Skin epidermis (tissue), 12 donors: ENCODE measurements at regions not wholly inside any gene's neighbourhood (a gene's known extent, or its start where the extent isn't known, plus 50 kb on each side); places are given as distances from the start of the nearest gene placed in this dataset.

Source experiments
- H3K27ac ChIP-seq, 21 experiments: fragments of 200-600 bp; sonication (generic) in 11 of 21; one replicate each; pipeline ENCODE4 v1.5.0; 2020; ENCODE audit warnings: mild to moderate bottlenecking in 3 of 21, inconsistent platforms in 2 of 21, moderate library complexity in 2 of 21
- H3K4me3 ChIP-seq, 7 experiments: fragments of 200-600 bp; sonication (generic) in 2 of 7; one replicate each; pipeline ENCODE4 v1.5.0; 2020; ENCODE audit warnings: inconsistent platforms in 2 of 7, mild to moderate bottlenecking in 2 of 7, moderate library complexity in 1 of 7

DNA sequence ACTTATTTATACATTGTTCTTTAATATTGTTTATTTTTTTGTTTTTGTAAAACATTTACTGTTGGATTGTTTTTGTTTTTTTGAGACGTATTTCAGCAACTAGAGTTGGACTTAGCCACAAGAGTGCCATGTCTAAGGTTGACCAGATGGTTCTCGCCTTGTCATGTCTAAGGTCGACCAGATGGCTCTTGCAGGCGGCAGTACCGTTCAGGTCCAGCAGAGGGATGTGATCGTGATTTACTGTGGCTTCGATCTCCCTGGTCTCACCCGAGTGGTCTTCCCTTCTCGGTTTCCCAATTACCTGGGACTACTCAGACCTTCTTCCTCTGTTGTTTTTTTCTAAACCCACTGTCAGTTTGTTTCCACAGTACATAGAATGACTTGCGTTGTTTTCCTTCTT, 1438.6 kb downstream of the UQCRFS1 start:
- Histone ChIP-seq H3K4me3 (no peak overlapping the region), H3K27ac (no peak overlapping the region)

DNA sequence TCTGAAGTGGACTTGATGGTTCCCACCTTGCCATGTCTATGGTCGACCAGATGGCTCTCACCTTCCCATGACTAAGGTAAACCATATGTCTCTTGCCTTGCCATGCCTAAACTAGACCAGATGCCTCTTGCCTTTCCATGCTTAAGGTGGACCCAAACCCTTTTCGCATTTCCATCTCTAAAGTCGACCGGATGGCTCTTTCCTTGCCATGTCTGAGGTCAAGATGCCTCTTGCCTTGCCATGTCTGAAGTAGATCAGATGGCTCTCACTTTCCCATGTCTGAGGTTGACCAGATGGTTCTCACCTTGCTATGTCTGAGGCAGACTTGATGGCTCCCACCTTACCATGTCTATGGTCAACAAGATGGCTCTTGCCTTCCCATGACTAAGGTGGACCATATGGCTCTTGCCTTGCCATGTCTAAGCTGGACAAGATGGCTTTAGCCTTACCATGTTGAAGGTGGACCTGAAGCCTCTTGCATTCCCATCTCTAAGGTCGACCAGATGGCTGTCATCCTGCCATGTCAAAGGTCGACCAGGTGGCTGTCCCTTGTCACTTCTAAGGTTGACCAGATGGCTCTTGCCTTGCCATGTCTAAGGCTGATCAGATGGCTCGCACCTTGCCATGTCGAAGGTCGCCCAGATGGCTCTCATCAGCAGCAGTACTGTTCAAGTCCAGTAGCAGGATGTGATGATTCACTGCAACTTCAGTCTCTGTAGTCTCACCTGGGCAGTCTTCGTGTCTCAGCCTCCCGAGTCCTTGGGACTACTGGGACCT, 1439.4 kb downstream of the UQCRFS1 start:
- Histone ChIP-seq H3K27ac (no peak overlapping the region), H3K4me3 (no peak overlapping the region)

DNA sequence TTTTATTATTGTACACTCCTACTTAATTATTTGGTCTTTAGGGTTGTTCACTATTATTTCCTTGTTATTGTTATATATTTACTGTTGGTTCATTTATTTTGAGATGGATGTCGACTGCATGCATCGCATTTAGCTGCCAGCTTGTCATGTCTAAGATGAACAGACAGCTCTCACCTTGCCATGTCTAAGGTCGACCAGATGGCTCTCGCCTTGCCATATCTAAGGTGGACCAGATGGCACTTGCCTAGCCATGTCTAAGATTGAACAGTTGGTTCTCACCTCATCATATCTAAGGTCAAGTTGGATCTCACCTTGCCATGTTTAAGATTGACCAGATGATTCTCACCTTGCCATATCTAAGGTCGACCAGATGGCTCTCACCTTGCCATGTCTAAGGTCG, 1440.9 kb downstream of the UQCRFS1 start:
- Histone ChIP-seq H3K27ac (no peak overlapping the region), H3K4me3 (no peak overlapping the region)

DNA sequence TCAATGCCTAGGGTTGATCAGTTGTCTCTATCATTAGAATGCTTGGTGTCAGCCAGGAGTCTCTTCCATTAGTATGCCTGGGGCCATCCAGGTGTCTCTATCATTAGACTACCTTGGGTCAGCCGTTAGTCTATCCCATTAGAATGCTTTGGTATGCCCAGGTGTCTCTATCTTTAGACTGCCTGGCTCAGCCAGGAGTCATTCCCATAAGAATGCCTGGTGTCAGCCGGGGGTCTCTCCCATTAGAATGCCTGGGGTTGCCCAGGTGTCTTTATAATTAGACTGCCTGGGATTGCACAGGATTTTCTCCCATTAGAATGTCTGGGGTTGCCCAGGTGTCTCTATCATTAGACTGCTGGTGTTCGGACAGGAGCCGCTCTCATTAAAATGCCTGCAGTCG, 1442.9 kb downstream of the UQCRFS1 start:
- no peak overlapping the region for H3K27ac ChIP-seq
- H3K4me3 ChIP-seq, result no peak overlapping the region

DNA sequence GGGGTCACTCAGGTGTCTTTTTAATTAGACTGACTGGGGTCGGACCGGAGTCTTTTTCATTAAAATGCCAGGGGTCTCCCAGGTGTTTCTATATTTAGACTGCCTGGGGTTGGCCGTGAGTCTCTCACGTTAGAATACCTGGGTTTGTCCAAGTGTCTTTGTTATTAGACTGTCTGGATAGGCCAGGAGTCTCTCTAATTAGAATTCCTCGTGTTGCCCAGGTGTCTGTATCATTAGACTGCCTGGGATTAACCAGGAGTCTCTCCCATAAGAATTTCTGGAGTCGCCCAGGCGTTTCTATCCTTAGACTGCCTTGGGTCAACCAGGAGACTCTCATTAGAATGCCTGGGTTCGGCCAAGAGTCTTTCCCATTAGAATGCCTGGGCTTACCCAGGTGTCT, 1445.7 kb downstream of the UQCRFS1 start:
- H3K4me3 ChIP-seq, result no peak overlapping the region
- H3K27ac ChIP-seq, result no peak overlapping the region

- Histone ChIP-seq H3K4me3 (no peak overlapping the region), H3K27ac (no peak overlapping the region)
Observed at GRCh38 chr19:27765912-27766725, 1446.8 kb downstream of the UQCRFS1 start.

- Histone ChIP-seq H3K27ac (no peak overlapping the region), H3K4me3 (no peak overlapping the region)
Observed at GRCh38 chr19:27765397-27765796, 1447.6 kb downstream of the UQCRFS1 start.

GRCh38 chr19:27764186-27764804, 1448.7 kb downstream of the UQCRFS1 start:
- H3K27ac ChIP-seq, result no peak overlapping the region
- no peak overlapping the region for H3K4me3 ChIP-seq

DNA sequence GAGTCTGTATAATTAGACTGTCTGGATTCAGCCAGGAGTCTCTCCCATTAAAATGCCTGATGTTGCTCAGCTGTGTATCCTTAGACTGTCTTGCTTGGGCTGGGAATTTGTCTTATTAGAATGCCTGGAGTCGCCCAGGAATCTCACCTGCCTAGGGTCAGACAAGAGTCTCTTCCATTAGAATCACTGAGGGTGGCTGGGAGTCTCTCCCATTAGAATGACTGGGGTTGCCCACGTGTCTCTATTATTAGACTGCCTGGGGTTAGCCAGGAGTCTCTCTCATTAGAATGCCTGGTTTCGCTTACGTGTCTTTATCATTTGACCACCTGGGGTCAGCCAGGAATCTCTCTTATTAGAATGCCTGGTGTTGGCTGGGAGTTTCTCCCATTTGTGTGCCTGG, 1450.0 kb downstream of the UQCRFS1 start:
- H3K4me3 ChIP-seq, result no peak overlapping the region
- no peak overlapping the region for H3K27ac ChIP-seq

GRCh38 chr19:27759896-27760295, 1453.1 kb downstream of the UQCRFS1 start:
- Histone ChIP-seq H3K4me3 (no peak overlapping the region), H3K27ac (no peak overlapping the region)

GRCh38 chr19:27758626-27759505, 1454.1 kb downstream of the UQCRFS1 start:
- no peak overlapping the region for H3K27ac ChIP-seq
- H3K4me3 ChIP-seq, result no peak overlapping the region

- no peak overlapping the region for H3K27ac ChIP-seq
Observed at GRCh38 chr19:27754700-27755099, 1458.3 kb downstream of the UQCRFS1 start.

DNA sequence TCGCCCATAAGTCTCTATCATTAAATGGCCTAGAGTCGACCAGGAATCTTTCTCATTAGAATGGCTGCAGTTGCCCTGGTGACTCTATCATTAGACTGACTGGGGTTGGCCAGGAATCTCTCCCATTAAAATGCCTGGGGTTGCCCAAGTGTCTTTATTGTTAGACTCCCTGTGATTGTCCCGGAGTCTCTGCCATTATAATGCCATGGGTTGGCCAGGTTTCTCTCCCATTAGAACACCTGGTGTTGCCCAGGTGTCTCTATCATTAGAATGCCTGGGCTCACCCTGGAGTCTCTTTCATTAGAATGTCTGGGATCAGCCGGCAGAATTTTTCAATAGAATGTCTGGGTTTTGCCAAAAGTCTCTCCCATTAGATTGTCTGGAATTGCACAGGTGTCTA, 1459.3 kb downstream of the UQCRFS1 start:
- no peak overlapping the region for H3K27ac ChIP-seq

More at GRCh38 chr19:27754700-27755099, 1458.3 kb downstream of the UQCRFS1 start:
- H3K4me3 ChIP-seq, result no peak overlapping the region

GRCh38 chr19:27752530-27753184, 1460.3 kb downstream of the UQCRFS1 start:
- H3K27ac ChIP-seq, result no peak overlapping the region
- no peak overlapping the region for H3K4me3 ChIP-seq

More for the DNA sequence above, 1459.3 kb downstream of the UQCRFS1 start:
- no peak overlapping the region for H3K4me3 ChIP-seq

GRCh38 chr19:27751044-27751391, 1461.9 kb downstream of the UQCRFS1 start:
- Histone ChIP-seq H3K27ac (no peak overlapping the region), H3K4me3 (no peak overlapping the region)

- no peak overlapping the region for H3K27ac ChIP-seq
- H3K4me3 ChIP-seq, result no peak overlapping the region
Observed at GRCh38 chr19:27750391-27751043, 1462.4 kb downstream of the UQCRFS1 start.

DNA sequence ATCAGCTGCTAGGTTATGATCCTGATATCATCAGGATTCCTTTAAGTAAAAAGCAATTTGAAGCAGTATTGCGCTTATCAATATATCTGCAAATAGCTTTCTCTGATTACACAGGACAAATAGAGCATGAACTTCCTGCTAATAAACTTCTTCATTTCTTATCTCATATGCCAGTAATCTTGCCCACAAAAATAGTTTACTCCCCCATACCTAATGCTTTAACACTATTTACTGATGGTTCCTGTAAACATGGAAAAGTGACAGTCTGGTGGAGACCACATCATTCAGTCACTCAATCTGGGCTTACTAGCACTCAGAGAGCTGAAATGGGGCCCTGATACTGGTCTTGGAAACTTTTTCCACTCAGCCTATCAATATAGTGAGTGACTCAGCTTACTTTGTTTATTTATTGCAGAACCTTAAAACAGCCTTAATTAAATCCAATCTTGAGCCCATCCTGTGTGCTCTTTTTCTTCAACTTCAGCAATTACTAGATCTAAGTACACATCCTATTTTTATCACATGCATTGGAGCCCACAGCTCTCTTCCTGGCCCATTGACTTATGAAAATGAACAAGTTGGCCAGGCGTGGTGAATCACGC, 1464.3 kb downstream of the UQCRFS1 start:
- Histone ChIP-seq H3K4me3 (no peak overlapping the region), H3K27ac (no peak overlapping the region)

DNA sequence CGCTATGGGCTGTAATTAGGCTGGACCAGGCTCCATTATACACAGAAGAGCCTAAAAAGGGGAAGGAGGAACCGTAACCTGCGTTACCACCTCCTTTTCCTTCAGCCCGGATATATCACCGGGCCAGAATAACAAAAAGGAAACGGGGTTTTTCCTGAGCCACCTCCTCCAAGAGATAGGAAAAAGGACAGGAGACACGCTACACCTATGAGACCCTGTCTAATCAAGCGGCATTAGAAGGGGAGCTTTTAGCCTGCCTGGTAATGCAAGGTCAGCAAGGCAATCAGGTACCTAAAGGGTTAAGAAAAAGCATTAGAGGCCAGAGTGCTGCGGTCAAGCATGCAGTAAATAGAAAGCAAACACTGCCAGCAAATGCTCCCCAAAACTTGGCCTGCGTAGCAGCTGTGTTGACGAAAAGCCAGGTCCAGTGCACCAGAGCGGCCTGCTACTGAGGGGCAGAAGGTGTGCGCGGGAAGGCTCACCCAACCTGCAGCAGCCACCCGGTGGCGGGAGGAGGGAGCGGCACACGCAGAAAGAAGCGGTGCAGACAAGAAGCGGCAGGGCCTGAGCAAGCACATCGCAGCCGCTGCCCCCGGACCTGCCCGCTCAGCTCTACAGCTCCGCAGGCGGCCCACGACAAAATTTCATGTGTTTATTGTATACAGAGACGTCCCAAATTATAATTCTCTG, 1466.1 kb downstream of the UQCRFS1 start:
- H3K27ac ChIP-seq, result no peak overlapping the region
- H3K4me3 ChIP-seq, result no peak overlapping the region
